Dermis blood vessel endothelial cell (primary cell): ENCODE measurements at regions not wholly inside any gene's neighbourhood (a gene's known extent, or its start where the extent isn't known, plus 50 kb on each side); places are given as distances from the start of the nearest gene placed in this dataset.

ENCODE experiments used
- DNase-seq: peaks from one replicate; pipeline ENCODE4 v3.0.0; 2010

- no peak for DNase-seq
These were observed 149.0 kb downstream of the GLI2 start for GRCh38 chr2:120884472-120885290.

GRCh38 chr2:120885321-120885720 is 149.7 kb downstream of the GLI2 start:
- DNase-seq, result no peak

GRCh38 chr2:120885749-120886148 is 150.1 kb downstream of the GLI2 start:
- DNase-seq, result no peak

- no peak for DNase-seq
These were observed 151.1 kb downstream of the GLI2 start for GRCh38 chr2:120886534-120887319.

GRCh38 chr2:120887320-120887697 is 151.6 kb downstream of the GLI2 start:
- DNase-seq, result no peak

- DNase-seq, result no peak
These were observed 152.1 kb downstream of the GLI2 start for GRCh38 chr2:120887741-120888231.

- DNase-seq, result no peak
These were observed 153.2 kb downstream of the GLI2 start for GRCh38 chr2:120888851-120889250.

- no peak for DNase-seq
These were observed 154.3 kb downstream of the GLI2 start for GRCh38 chr2:120889936-120890335.

- no peak for DNase-seq
These were observed 155.1 kb downstream of the GLI2 start for GRCh38 chr2:120890566-120891360.

GRCh38 chr2:120892271-120892966 is 156.8 kb downstream of the GLI2 start:
- no peak for DNase-seq

GRCh38 chr2:120892967-120893667 is 157.4 kb downstream of the GLI2 start:
- no peak for DNase-seq

GRCh38 chr2:120893811-120894584 is 158.3 kb downstream of the GLI2 start:
- DNase-seq, result no peak

- DNase-seq, result no peak
These were observed 159.3 kb downstream of the GLI2 start for GRCh38 chr2:120894966-120895365.

GRCh38 chr2:120896126-120896525 is 160.5 kb downstream of the GLI2 start:
- DNase-seq, result no peak

- no peak for DNase-seq
These were observed 161.2 kb downstream of the GLI2 start for GRCh38 chr2:120896901-120897300.

- no peak for DNase-seq
These were observed 161.7 kb downstream of the GLI2 start for GRCh38 chr2:120897399-120897798.

GRCh38 chr2:120898496-120898895 is 162.8 kb downstream of the GLI2 start:
- no peak for DNase-seq

- DNase-seq, result no peak
These were observed 163.5 kb downstream of the GLI2 start for GRCh38 chr2:120898961-120899750.

- DNase-seq, result no peak
These were observed 164.1 kb downstream of the GLI2 start for GRCh38 chr2:120899771-120900170.

- no peak for DNase-seq
These were observed 165.5 kb downstream of the GLI2 start for GRCh38 chr2:120901201-120901600.
